Immature natural killer cell (primary cell): ENCODE measurements at regions not wholly inside any gene's neighbourhood (a gene's known extent, or its start where the extent isn't known, plus 50 kb on each side); places are given as distances from the start of the nearest gene placed in this dataset.
"Not testable (repeated sequence)": the region's sequence is repeated elsewhere in the genome, so short reads cannot be mapped to it uniquely, and the experiment has no call there.

Experiments used
- DNase-seq, 3 donors: peaks; one replicate each; pipeline ENCODE4 v3.0.0; 2022; ENCODE audit warnings: mixed read lengths in 1 of 3
- H3K27ac Mint-ChIP-seq, 6 donors: one replicate each; pipeline ENCODE4 v1.8.0; 2020; ENCODE audit warnings: mixed read lengths in 6 of 6, mild to moderate bottlenecking in 5 of 6, inconsistent platforms in 4 of 6, moderate library complexity in 3 of 6
- H3K27me3 Mint-ChIP-seq, 3 donors: one replicate each; pipeline ENCODE4 v1.8.0; 2020 to 2021; ENCODE audit warnings: low read depth in 3 of 3, mild to moderate bottlenecking in 3 of 3, mixed read lengths in 3 of 3, moderate library complexity in 3 of 3, inconsistent platforms in 1 of 3
- H3K36me3 Mint-ChIP-seq, 3 donors: one replicate each; pipeline ENCODE4 v1.8.0; 2020; ENCODE audit warnings: mixed read lengths in 3 of 3, inconsistent platforms in 2 of 3, mild to moderate bottlenecking in 2 of 3
- H3K4me1 Mint-ChIP-seq, 2 donors: one replicate each; pipeline ENCODE4 v1.8.0; 2020; ENCODE audit warnings: inconsistent platforms in 2 of 2, mild to moderate bottlenecking in 2 of 2, mixed read lengths in 2 of 2, moderate library complexity in 1 of 2
- H3K4me3 Mint-ChIP-seq, 5 donors: one replicate each; pipeline ENCODE4 v1.8.0; 2020; ENCODE audit warnings: mild to moderate bottlenecking in 5 of 5, mixed read lengths in 5 of 5, inconsistent platforms in 3 of 5, moderate library complexity in 3 of 5
- H3K9me3 Mint-ChIP-seq, 6 donors: one replicate each; pipeline ENCODE4 v1.8.0; 2020; ENCODE audit warnings: mild to moderate bottlenecking in 6 of 6, mixed read lengths in 6 of 6, inconsistent platforms in 4 of 6, moderate library complexity in 3 of 6

GRCh38 chr17:63190821-63191370, 224.9 kb downstream of the TANC2 start:
- H3K4me3 Mint-ChIP-seq = no peak overlapping the region
- no peaks in the 10 kb centered on the region for H3K27me3 Mint-ChIP-seq
- no peak for DNase-seq
- H3K27ac Mint-ChIP-seq = no peak overlapping the region
- H3K4me1 Mint-ChIP-seq = peaks cover 0 to 4% of the 10 kb centered on the region in 2 donors
- no peaks in the 10 kb centered on the region for H3K9me3 Mint-ChIP-seq
- peaks cover 3 to 9% (median 7%) of the 10 kb centered on the region in 3 donors for H3K36me3 Mint-ChIP-seq

- no peaks in the 10 kb centered on the region for H3K9me3 Mint-ChIP-seq
- no peaks in the 10 kb centered on the region for H3K27me3 Mint-ChIP-seq
- no peak overlapping the region for H3K27ac Mint-ChIP-seq
- H3K36me3 Mint-ChIP-seq = peaks cover 3 to 9% (median 7%) of the 10 kb centered on the region in 3 donors
- peaks cover 4 to 6% of the 10 kb centered on the region in 2 donors for H3K4me1 Mint-ChIP-seq
- H3K4me3 Mint-ChIP-seq = no peak overlapping the region
- DNase-seq = no peak
These were observed 225.6 kb downstream of the TANC2 start for GRCh38 chr17:63191610-63192009.

- DNase-seq = no peak
- Mint-ChIP-seq H3K4me1 (peaks cover 11 to 15% of the 10 kb centered on the region in 2 donors), H3K27me3 (no peaks in the 10 kb centered on the region), H3K9me3 (no peaks in the 10 kb centered on the region), H3K27ac (peak overlapping the region in 2 of 6 donors; percentile 29 to 64), H3K36me3 (peaks cover 0 to 6% (median 4%) of the 10 kb centered on the region in 3 donors), H3K4me3 (no peak overlapping the region)
These were observed 227.8 kb downstream of the TANC2 start for GRCh38 chr17:63193827-63194226.

GRCh38 chr17:63196772-63197335, 230.8 kb downstream of the TANC2 start:
- Mint-ChIP-seq H3K27me3 (no peaks in the 10 kb centered on the region), H3K36me3 (peaks cover 8 to 13% (median 9%) of the 10 kb centered on the region in 3 donors), H3K9me3 (no peaks in the 10 kb centered on the region), H3K4me1 (peaks cover 7 to 15% of the 10 kb centered on the region in 2 donors), H3K4me3 (peak overlapping the region; percentile 59 to 81 (median 72)), H3K27ac (peak overlapping the region; percentile 55 to 90 (median 84))
- DNase-seq = peak; percentile 0 to 6 (median 2)

GRCh38 chr17:63203652-63204051, 237.6 kb downstream of the TANC2 start:
- DNase-seq = no peak
- H3K27ac Mint-ChIP-seq = no peak overlapping the region
- H3K9me3 Mint-ChIP-seq = peaks cover 2 to 8% (median 6%) of the 10 kb centered on the region in 6 donors
- no peak overlapping the region for H3K4me3 Mint-ChIP-seq
- peaks cover 0 to 4% (median 3%) of the 10 kb centered on the region in 3 donors for H3K27me3 Mint-ChIP-seq
- peaks cover 20 to 25% (median 25%) of the 10 kb centered on the region in 3 donors for H3K36me3 Mint-ChIP-seq
- H3K4me1 Mint-ChIP-seq = no peaks in the 10 kb centered on the region

- Mint-ChIP-seq H3K4me3 (no peak overlapping the region), H3K4me1 (no peaks in the 10 kb centered on the region), H3K9me3 (no peaks in the 10 kb centered on the region), H3K27me3 (peaks cover 0 to 2% (median 0%) of the 10 kb centered on the region in 3 donors), H3K36me3 (peaks cover 0 to 3% (median 0%) of the 10 kb centered on the region in 3 donors), H3K27ac (no peak overlapping the region)
- no peak for DNase-seq
These were observed 224.2 kb downstream of the CYB561 start for GRCh38 chr17:63221939-63222338.

- Mint-ChIP-seq H3K27me3 (peaks cover 0 to 2% (median 0%) of the 10 kb centered on the region in 3 donors), H3K4me3 (no peak overlapping the region), H3K4me1 (no peaks in the 10 kb centered on the region), H3K27ac (no peak overlapping the region), H3K9me3 (no peaks in the 10 kb centered on the region), H3K36me3 (no peaks in the 10 kb centered on the region)
- DNase-seq = no peak
These were observed 223.5 kb downstream of the CYB561 start for GRCh38 chr17:63222655-63223054.

GRCh38 chr17:63223212-63223911, 222.7 kb downstream of the CYB561 start:
- Mint-ChIP-seq H3K36me3 (no peaks in the 10 kb centered on the region), H3K9me3 (no peaks in the 10 kb centered on the region), H3K4me1 (no peaks in the 10 kb centered on the region), H3K27ac (no peak overlapping the region), H3K4me3 (no peak overlapping the region), H3K27me3 (peaks cover 0 to 2% (median 0%) of the 10 kb centered on the region in 3 donors)
- DNase-seq = no peak

- Mint-ChIP-seq H3K9me3 (no peaks in the 10 kb centered on the region), H3K36me3 (no peaks in the 10 kb centered on the region), H3K27ac (no peak overlapping the region), H3K4me3 (no peak overlapping the region), H3K4me1 (peaks cover 0 to 2% of the 10 kb centered on the region in 2 donors), H3K27me3 (peaks cover 0 to 2% (median 0%) of the 10 kb centered on the region in 3 donors)
- DNase-seq = no peak
These were observed 221.5 kb downstream of the CYB561 start for GRCh38 chr17:63224644-63225043.

- not testable (repeated sequence) for H3K4me3 Mint-ChIP-seq, H3K27me3 Mint-ChIP-seq, DNase-seq, H3K4me1 Mint-ChIP-seq
- Mint-ChIP-seq H3K9me3 (peaks cover 0 to 14% (median 5%) of the 10 kb centered on the region in 6 donors), H3K36me3 (peaks cover 3 to 13% (median 10%) of the 10 kb centered on the region in 3 donors), H3K27ac (peak overlapping the region in 2 of 6 donors; percentile 3 to 8)
These were observed 219.4 kb downstream of the CYB561 start for GRCh38 chr17:63226720-63227119.

GRCh38 chr17:63231015-63231620, 215.0 kb downstream of the CYB561 start:
- H3K36me3 Mint-ChIP-seq = peaks cover 8 to 22% (median 16%) of the 10 kb centered on the region in 3 donors
- H3K9me3 Mint-ChIP-seq = peaks cover 0 to 18% (median 7%) of the 10 kb centered on the region in 6 donors
- not testable (repeated sequence) for H3K27me3 Mint-ChIP-seq, DNase-seq, H3K4me3 Mint-ChIP-seq, H3K27ac Mint-ChIP-seq, H3K4me1 Mint-ChIP-seq

- no peak overlapping the region for H3K4me3 Mint-ChIP-seq
- DNase-seq = no peak
These were observed 213.4 kb downstream of the CYB561 start for GRCh38 chr17:63232565-63233310.

GRCh38 chr17:63240106-63240505, 206.0 kb downstream of the CYB561 start:
- Mint-ChIP-seq H3K4me3 (no peak overlapping the region), H3K36me3 (peaks cover 19 to 36% (median 33%) of the 10 kb centered on the region in 3 donors), H3K27me3 (peaks cover 0 to 2% (median 1%) of the 10 kb centered on the region in 3 donors), H3K27ac (no peak overlapping the region), H3K4me1 (no peaks in the 10 kb centered on the region), H3K9me3 (no peaks in the 10 kb centered on the region)
- no peak for DNase-seq

More at GRCh38 chr17:63232565-63233310, 213.4 kb downstream of the CYB561 start:
- Mint-ChIP-seq H3K36me3 (peaks cover 8 to 22% (median 19%) of the 10 kb centered on the region in 3 donors), H3K27me3 (peaks cover 0 to 3% (median 2%) of the 10 kb centered on the region in 3 donors), H3K27ac (no peak overlapping the region), H3K4me1 (peaks cover 0 to 2% of the 10 kb centered on the region in 2 donors), H3K9me3 (peaks cover 0 to 18% (median 7%) of the 10 kb centered on the region in 6 donors)
